ENCODE measurements at regions not wholly inside any gene's neighbourhood (a gene's known extent, or its start where the extent isn't known, plus 50 kb on each side); places are given as distances from the start of the nearest gene placed in this dataset.
"Not testable (repeated sequence)": the region's sequence is repeated elsewhere in the genome, so short reads cannot be mapped to it uniquely, and the experiment has no call there.

- H3K9me3 ChIP-seq; DNase-seq; H3K4me3 ChIP-seq; H3K36me3 ChIP-seq; H3K4me1 ChIP-seq; H3K27me3 ChIP-seq (replicated peaks in 1 of 7); intact Hi-C loops (cut with DNase I; ENCODE audit: low total_unique reads); H3K27ac ChIP-seq: not testable (repeated sequence)
- WGBS, 5 donors: 51 to 72% (median 63%) methylated on average over 6 of the region's 6 CpGs
Observed at GRCh38 chr21:13846718-13847117, 237.1 kb downstream of the POTED start.

- H3K36me3 ChIP-seq; H3K27me3 ChIP-seq (replicated peaks in 1 of 7); H3K27ac ChIP-seq; H3K9me3 ChIP-seq; H3K4me3 ChIP-seq; H3K4me1 ChIP-seq; intact Hi-C loops (cut with DNase I; ENCODE audit: low total_unique reads); DNase-seq: not testable (repeated sequence)
- 68 to 82% (median 78%) methylated on average over 5 to 6 of the region's 6 CpGs for WGBS, 5 donors
Observed at GRCh38 chr21:13844574-13844973, 235.0 kb downstream of the POTED start.

GRCh38 chr21:13843081-13843480 lies 233.5 kb downstream of the POTED start:
- peaks cover 0 to 12% (median 0%) of the 10 kb centered on the region in 8 donors for H3K9me3 ChIP-seq
- H3K36me3 ChIP-seq; H3K4me3 ChIP-seq; H3K27ac ChIP-seq; H3K27me3 ChIP-seq (replicated peaks in 1 of 7); intact Hi-C loops (cut with DNase I; ENCODE audit: low total_unique reads); DNase-seq; H3K4me1 ChIP-seq: not testable (repeated sequence)
- WGBS, 5 donors: 41 to 72% (median 61%) methylated on average over 2 to 5 of the region's 5 CpGs

- H3K4me3 ChIP-seq; H3K27me3 ChIP-seq (replicated peaks in 1 of 7); H3K36me3 ChIP-seq; intact Hi-C loops (cut with DNase I; ENCODE audit: low total_unique reads); H3K4me1 ChIP-seq; H3K27ac ChIP-seq: not testable (repeated sequence)
- peaks cover 0 to 11% (median 0%) of the 10 kb centered on the region in 8 donors for H3K9me3 ChIP-seq
- WGBS, 5 donors: 74 to 93% (median 91%) methylated on average over 19 of the region's 19 CpGs
- peak; percentile 64 for DNase-seq
Observed at GRCh38 chr21:13827666-13828065, 218.1 kb downstream of the POTED start.

GRCh38 chr21:13827201-13827600 lies 217.6 kb downstream of the POTED start:
- Histone ChIP-seq H3K4me1 (no peaks in the 10 kb centered on the region), H3K4me3 (no peak overlapping the region), H3K9me3 (peaks cover 0 to 11% (median 0%) of the 10 kb centered on the region in 8 donors), H3K27ac (no peak overlapping the region), H3K36me3 (no peaks in the 10 kb centered on the region), H3K27me3 (replicated peaks in 1 of 7) (no peaks in the 10 kb centered on the region)
- WGBS, 5 donors: 80 to 88% (median 87%) methylated on average over 14 to 18 of the region's 18 CpGs
- intact Hi-C loops (cut with DNase I; ENCODE audit: low total_unique reads): no loop called here
- no peak for TF ChIP-seq POLR2A (IDR thresholded peaks at IDR 0.05)
- DNase-seq: peak; percentile 58

GRCh38 chr21:13826511-13826910 lies 216.9 kb downstream of the POTED start:
- intact Hi-C loops (cut with DNase I; ENCODE audit: low total_unique reads); H3K4me1 ChIP-seq; DNase-seq; H3K4me3 ChIP-seq; H3K36me3 ChIP-seq; H3K27ac ChIP-seq; H3K27me3 ChIP-seq (replicated peaks in 1 of 7): not testable (repeated sequence)
- WGBS, 5 donors: 84 to 94% (median 88%) methylated on average over 15 of the region's 15 CpGs
- H3K9me3 ChIP-seq: peaks cover 0 to 11% (median 0%) of the 10 kb centered on the region in 8 donors

- H3K27me3 ChIP-seq (replicated peaks in 1 of 7); H3K36me3 ChIP-seq; intact Hi-C loops (cut with DNase I; ENCODE audit: low total_unique reads); H3K27ac ChIP-seq; H3K4me3 ChIP-seq; DNase-seq; H3K4me1 ChIP-seq: not testable (repeated sequence)
- H3K9me3 ChIP-seq: peaks cover 0 to 11% (median 0%) of the 10 kb centered on the region in 8 donors
- 29 to 59% (median 41%) methylated on average over 8 to 14 of the region's 26 CpGs for WGBS, 5 donors
Observed at GRCh38 chr21:13825218-13825778, 215.7 kb downstream of the POTED start.

GRCh38 chr21:13820286-13820685 lies 210.7 kb downstream of the POTED start:
- H3K27ac ChIP-seq; H3K4me3 ChIP-seq; H3K27me3 ChIP-seq (replicated peaks in 1 of 7); H3K36me3 ChIP-seq; DNase-seq; intact Hi-C loops (cut with DNase I; ENCODE audit: low total_unique reads); H3K4me1 ChIP-seq; H3K9me3 ChIP-seq: not testable (repeated sequence)
- 48 to 65% (median 54%) methylated on average over 4 of the region's 4 CpGs for WGBS, 5 donors

- DNase-seq; intact Hi-C loops (cut with DNase I; ENCODE audit: low total_unique reads); H3K4me3 ChIP-seq; H3K36me3 ChIP-seq; H3K4me1 ChIP-seq; H3K9me3 ChIP-seq; H3K27me3 ChIP-seq (replicated peaks in 1 of 7); H3K27ac ChIP-seq: not testable (repeated sequence)
- WGBS, 5 donors: 60 to 73% (median 70%) methylated on average over 2 of the region's 2 CpGs
Observed at GRCh38 chr21:13812191-13812590, 202.6 kb downstream of the POTED start.

- H3K9me3 ChIP-seq; intact Hi-C loops (cut with DNase I; ENCODE audit: low total_unique reads); H3K36me3 ChIP-seq; H3K4me3 ChIP-seq; H3K27ac ChIP-seq; DNase-seq; H3K4me1 ChIP-seq; H3K27me3 ChIP-seq (replicated peaks in 1 of 7): not testable (repeated sequence)
Observed at GRCh38 chr21:13810559-13810958, 201.0 kb downstream of the POTED start.

- H3K27ac ChIP-seq; H3K9me3 ChIP-seq; intact Hi-C loops (cut with DNase I; ENCODE audit: low total_unique reads); H3K4me3 ChIP-seq; H3K27me3 ChIP-seq (replicated peaks in 1 of 7); DNase-seq; H3K4me1 ChIP-seq; H3K36me3 ChIP-seq: not testable (repeated sequence)
- 55 to 84% (median 62%) methylated on average over 2 to 6 of the region's 7 CpGs for WGBS, 5 donors
Observed at GRCh38 chr21:13806444-13806843, 196.9 kb downstream of the POTED start.

- not testable (repeated sequence) for H3K27me3 ChIP-seq (replicated peaks in 1 of 7)
Observed at GRCh38 chr21:13802757-13803156, 193.2 kb downstream of the POTED start.

More at GRCh38 chr21:13802757-13803156, 193.2 kb downstream of the POTED start:
- H3K27ac ChIP-seq; DNase-seq; H3K36me3 ChIP-seq; intact Hi-C loops (cut with DNase I; ENCODE audit: low total_unique reads); H3K4me3 ChIP-seq; H3K4me1 ChIP-seq; H3K9me3 ChIP-seq: not testable (repeated sequence)
- WGBS, 5 donors: 80 to 86% (median 85%) methylated on average over 7 of the region's 7 CpGs
